ENCODE measurements at regions not wholly inside any gene's neighbourhood (a gene's known extent, or its start where the extent isn't known, plus 50 kb on each side); places are given as distances from the start of the nearest gene placed in this dataset.

DNA sequence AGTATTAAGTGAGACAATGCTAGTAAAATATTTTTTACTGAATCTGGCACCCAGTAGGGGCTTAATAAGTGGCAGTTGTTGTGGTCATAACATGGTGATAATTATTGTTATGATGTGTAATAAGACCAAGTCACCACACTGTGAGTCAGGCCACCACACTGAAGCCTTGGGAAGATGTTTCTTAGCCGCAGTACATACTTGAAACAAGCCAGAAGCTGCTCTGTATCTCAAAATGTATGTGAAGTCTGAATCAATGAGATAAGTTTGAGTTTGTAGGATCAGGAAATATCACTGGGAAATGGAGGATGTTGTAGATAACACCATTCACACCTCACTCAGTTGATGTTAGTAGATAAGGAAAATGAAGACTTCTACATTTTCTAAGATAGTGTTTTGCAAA is 51.3 kb upstream of the PTPN3 start:
- H3K4me1 ChIP-seq (ENCODE audit: control insufficient read depth, insufficient read depth, low read length) = no peaks in the 10 kb centered on the region
- H3K27me3 ChIP-seq (ENCODE audit: control insufficient read depth, insufficient read depth, low read length) = no peaks in the 10 kb centered on the region
- peaks cover 6% of the 10 kb centered on the region for H3K9me3 ChIP-seq (ENCODE audit: control insufficient read depth, insufficient read depth, low read length)
- Mint-ChIP-seq H3K36me3 (no peaks in the 10 kb centered on the region), H3K4me1 (no peaks in the 10 kb centered on the region), H3K27me3 (ENCODE audit: low read depth in 2 of 2) (peaks cover 0 to 6% of the 10 kb centered on the region in 2 donors), H3K9me3 (peaks cover 0 to 14% of the 10 kb centered on the region in 2 donors), H3K4me3 (no peak overlapping the region), H3K27ac (no peak overlapping the region)
- H3K4me3 ChIP-seq (ENCODE audit: low read length) = no peak overlapping the region
- no peak overlapping the region for H3K27ac ChIP-seq (ENCODE audit: low read length)
- WGBS (ENCODE audit: insufficient coverage) = 19% methylated on average over 1 of the region's 1 CpG
- intact Hi-C loops (cut with micrococcal nuclease) = no loop called here
- no peak for ATAC-seq
- no peak for DNase-seq
- no peaks in the 10 kb centered on the region for H3K36me3 ChIP-seq (ENCODE audit: control insufficient read depth, insufficient read depth, low read length)
- TF ChIP-seq, protein P1, sequence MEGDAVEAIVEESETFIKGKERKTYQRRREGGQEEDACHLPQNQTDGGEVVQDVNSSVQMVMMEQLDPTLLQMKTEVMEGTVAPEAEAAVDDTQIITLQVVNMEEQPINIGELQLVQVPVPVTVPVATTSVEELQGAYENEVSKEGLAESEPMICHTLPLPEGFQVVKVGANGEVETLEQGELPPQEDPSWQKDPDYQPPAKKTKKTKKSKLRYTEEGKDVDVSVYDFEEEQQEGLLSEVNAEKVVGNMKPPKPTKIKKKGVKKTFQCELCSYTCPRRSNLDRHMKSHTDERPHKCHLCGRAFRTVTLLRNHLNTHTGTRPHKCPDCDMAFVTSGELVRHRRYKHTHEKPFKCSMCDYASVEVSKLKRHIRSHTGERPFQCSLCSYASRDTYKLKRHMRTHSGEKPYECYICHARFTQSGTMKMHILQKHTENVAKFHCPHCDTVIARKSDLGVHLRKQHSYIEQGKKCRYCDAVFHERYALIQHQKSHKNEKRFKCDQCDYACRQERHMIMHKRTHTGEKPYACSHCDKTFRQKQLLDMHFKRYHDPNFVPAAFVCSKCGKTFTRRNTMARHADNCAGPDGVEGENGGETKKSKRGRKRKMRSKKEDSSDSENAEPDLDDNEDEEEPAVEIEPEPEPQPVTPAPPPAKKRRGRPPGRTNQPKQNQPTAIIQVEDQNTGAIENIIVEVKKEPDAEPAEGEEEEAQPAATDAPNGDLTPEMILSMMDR (IDR thresholded peaks at IDR 0.05) = no peak

DNA sequence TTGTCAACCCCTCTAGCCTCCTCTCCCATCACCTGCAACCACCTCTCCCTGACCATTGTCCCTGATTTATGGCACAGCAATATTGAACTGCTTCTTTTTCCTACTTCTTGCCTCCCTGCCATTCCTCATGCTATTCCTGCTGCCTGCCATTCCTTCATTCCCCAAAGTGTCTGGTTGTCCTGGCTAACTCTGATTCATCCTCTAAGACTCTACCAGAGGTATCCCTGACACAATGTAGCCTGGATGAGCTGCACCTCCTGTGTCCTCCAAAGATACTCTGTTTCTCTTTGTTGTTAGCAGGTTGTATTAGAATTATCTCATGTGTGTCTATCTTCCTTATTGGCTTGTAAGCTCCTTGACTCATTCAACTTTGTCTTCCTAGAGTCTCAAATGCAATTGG is 53.5 kb upstream of the PTPN3 start:
- H3K4me3 Mint-ChIP-seq = no peak overlapping the region
- ATAC-seq (no peak), DNase-seq (no peak)
- no peaks in the 10 kb centered on the region for H3K36me3 Mint-ChIP-seq
- peaks cover 0 to 14% of the 10 kb centered on the region in 2 donors for H3K9me3 Mint-ChIP-seq
- no peak overlapping the region for H3K27ac Mint-ChIP-seq
- Histone ChIP-seq H3K4me1 (ENCODE audit: control insufficient read depth, insufficient read depth, low read length) (no peaks in the 10 kb centered on the region), H3K9me3 (ENCODE audit: control insufficient read depth, insufficient read depth, low read length) (no peaks in the 10 kb centered on the region), H3K27me3 (ENCODE audit: control insufficient read depth, insufficient read depth, low read length) (no peaks in the 10 kb centered on the region), H3K4me3 (ENCODE audit: low read length) (no peak overlapping the region), H3K27ac (ENCODE audit: low read length) (no peak overlapping the region), H3K36me3 (ENCODE audit: control insufficient read depth, insufficient read depth, low read length) (no peaks in the 10 kb centered on the region)
- intact Hi-C loops (cut with micrococcal nuclease) = no loop called here
- no peaks in the 10 kb centered on the region for H3K4me1 Mint-ChIP-seq
- H3K27me3 Mint-ChIP-seq (ENCODE audit: low read depth in 2 of 2) = peaks cover 0 to 6% of the 10 kb centered on the region in 2 donors
- TF ChIP-seq, protein P1 (IDR thresholded peaks at IDR 0.05) = no peak

DNA sequence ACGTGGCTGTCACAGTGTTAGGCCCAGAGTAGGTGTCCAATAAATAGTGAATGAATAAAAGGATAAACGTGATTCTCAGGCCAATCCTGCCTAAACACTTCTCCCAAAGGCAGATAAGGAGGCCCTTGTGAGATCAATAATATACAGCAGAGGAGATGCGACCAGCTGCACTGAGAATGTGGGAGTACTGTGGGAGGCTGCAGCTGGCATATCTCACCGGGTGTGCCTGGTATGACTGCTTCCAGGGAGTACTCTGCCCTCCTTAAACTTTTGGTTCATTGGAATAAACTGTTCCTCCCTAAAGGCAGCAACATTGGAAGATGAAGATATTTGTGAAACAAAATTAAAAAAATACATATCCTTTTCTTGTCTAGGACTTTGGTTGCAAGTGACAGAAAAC is 57.1 kb upstream of the PTPN3 start:
- 74% methylated on average over 4 of the region's 4 CpGs for WGBS (ENCODE audit: insufficient coverage)

DNA sequence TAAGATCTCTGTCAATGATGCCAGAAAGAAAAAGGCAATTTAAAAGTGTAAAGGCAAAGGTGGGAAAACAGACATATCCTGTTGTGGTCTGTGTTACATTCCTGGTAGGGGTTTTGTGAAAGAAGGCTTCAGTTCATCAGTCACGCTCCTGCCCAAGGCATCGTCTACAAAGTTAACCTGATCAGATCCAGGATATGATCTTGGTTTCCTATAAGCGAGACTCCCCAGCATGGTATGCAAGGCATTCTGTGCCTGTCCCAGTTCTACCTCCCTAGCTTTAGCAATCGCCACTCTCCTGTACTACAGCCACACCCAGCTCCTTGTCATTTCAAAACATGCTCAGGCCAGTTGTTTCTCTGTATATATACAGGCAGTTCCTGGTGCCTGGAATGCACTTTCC is 58.0 kb upstream of the PTPN3 start:
- Mint-ChIP-seq H3K4me3 (no peak overlapping the region), H3K27me3 (ENCODE audit: low read depth in 2 of 2) (peaks cover 0 to 12% of the 10 kb centered on the region in 2 donors), H3K27ac (no peak overlapping the region), H3K4me1 (no peaks in the 10 kb centered on the region), H3K9me3 (peaks cover 0 to 11% of the 10 kb centered on the region in 2 donors), H3K36me3 (no peaks in the 10 kb centered on the region)
- TF ChIP-seq, protein P1 (IDR thresholded peaks at IDR 0.05) = no peak
- no peak overlapping the region for H3K4me3 ChIP-seq (ENCODE audit: low read length)
- H3K4me1 ChIP-seq (ENCODE audit: control insufficient read depth, insufficient read depth, low read length) = no peaks in the 10 kb centered on the region
- no peaks in the 10 kb centered on the region for H3K36me3 ChIP-seq (ENCODE audit: control insufficient read depth, insufficient read depth, low read length)
- ATAC-seq (no peak), DNase-seq (no peak)
- no peaks in the 10 kb centered on the region for H3K27me3 ChIP-seq (ENCODE audit: control insufficient read depth, insufficient read depth, low read length)
- intact Hi-C loops (cut with micrococcal nuclease) = no loop called here
- no peak overlapping the region for H3K27ac ChIP-seq (ENCODE audit: low read length)
- no peaks in the 10 kb centered on the region for H3K9me3 ChIP-seq (ENCODE audit: control insufficient read depth, insufficient read depth, low read length)
- 38% methylated on average over 4 of the region's 4 CpGs for WGBS (ENCODE audit: insufficient coverage)

More for the DNA sequence above, 57.1 kb upstream of the PTPN3 start:
- no peak overlapping the region for H3K4me3 Mint-ChIP-seq
- no peaks in the 10 kb centered on the region for H3K4me1 Mint-ChIP-seq
- intact Hi-C loops (cut with micrococcal nuclease) = no loop called here
- H3K4me1 ChIP-seq (ENCODE audit: control insufficient read depth, insufficient read depth, low read length) = no peaks in the 10 kb centered on the region
- no peaks in the 10 kb centered on the region for H3K9me3 ChIP-seq (ENCODE audit: control insufficient read depth, insufficient read depth, low read length)
- TF ChIP-seq, protein P1 (IDR thresholded peaks at IDR 0.05) = no peak
- ATAC-seq (no peak), DNase-seq (no peak)
- peaks cover 0 to 11% of the 10 kb centered on the region in 2 donors for H3K9me3 Mint-ChIP-seq
- H3K27me3 Mint-ChIP-seq (ENCODE audit: low read depth in 2 of 2) = peaks cover 0 to 10% of the 10 kb centered on the region in 2 donors
- H3K27ac Mint-ChIP-seq = no peak overlapping the region
- H3K36me3 ChIP-seq (ENCODE audit: control insufficient read depth, insufficient read depth, low read length) = no peaks in the 10 kb centered on the region
- H3K4me3 ChIP-seq (ENCODE audit: low read length) = no peak overlapping the region
- no peak overlapping the region for H3K27ac ChIP-seq (ENCODE audit: low read length)
- no peaks in the 10 kb centered on the region for H3K27me3 ChIP-seq (ENCODE audit: control insufficient read depth, insufficient read depth, low read length)
- no peaks in the 10 kb centered on the region for H3K36me3 Mint-ChIP-seq

All from natural killer cell (primary cell).